Testis (tissue), 2 donors: ENCODE measurements at regions not wholly inside any gene's neighbourhood (a gene's known extent, or its start where the extent isn't known, plus 50 kb on each side); places are given as distances from the start of the nearest gene placed in this dataset.

ENCODE experiments used
- POLR2A ChIP-seq: fragments of 450-650 bp; IDR thresholded peaks from one replicate; pipeline ENCODE4 v1.6.1; 2017; ENCODE audit warnings: antibody characterized with exemption, mild to moderate bottlenecking, moderate library complexity
- TF ChIP-seq, protein P1 (sequence below), 3 experiments: fragments of 450-650 bp in 2 of 3; fragments of 200-600 bp in 1 of 3; sonication (generic) in 1 of 3; IDR thresholded peaks; one replicate each; pipeline ENCODE4 v1.5.1; 2016 to 2019; ENCODE audit warnings: antibody characterized with exemption in 3 of 3, mild to moderate bottlenecking in 2 of 3, moderate library complexity in 1 of 3

DNA sequence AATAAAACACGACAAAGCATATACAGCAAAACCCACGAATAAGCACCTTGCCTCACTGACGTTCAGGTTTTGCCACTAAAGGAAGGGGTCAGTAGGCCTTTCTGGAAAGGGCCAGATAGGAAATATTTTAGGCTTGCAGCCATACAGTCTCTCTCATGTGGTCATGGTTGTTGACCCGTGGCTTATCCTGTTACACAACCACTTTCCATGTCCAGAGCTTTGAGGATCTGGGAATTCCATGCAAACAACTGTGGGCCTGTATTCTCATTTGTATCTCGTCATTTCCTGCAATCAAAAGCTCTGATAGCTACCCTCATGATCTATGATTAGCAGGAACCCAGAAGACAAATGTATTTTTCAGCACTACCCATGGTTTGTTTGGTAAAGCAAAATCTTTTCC lies 108.3 kb downstream of the DRD1 start:
- TF ChIP-seq, protein P1, sequence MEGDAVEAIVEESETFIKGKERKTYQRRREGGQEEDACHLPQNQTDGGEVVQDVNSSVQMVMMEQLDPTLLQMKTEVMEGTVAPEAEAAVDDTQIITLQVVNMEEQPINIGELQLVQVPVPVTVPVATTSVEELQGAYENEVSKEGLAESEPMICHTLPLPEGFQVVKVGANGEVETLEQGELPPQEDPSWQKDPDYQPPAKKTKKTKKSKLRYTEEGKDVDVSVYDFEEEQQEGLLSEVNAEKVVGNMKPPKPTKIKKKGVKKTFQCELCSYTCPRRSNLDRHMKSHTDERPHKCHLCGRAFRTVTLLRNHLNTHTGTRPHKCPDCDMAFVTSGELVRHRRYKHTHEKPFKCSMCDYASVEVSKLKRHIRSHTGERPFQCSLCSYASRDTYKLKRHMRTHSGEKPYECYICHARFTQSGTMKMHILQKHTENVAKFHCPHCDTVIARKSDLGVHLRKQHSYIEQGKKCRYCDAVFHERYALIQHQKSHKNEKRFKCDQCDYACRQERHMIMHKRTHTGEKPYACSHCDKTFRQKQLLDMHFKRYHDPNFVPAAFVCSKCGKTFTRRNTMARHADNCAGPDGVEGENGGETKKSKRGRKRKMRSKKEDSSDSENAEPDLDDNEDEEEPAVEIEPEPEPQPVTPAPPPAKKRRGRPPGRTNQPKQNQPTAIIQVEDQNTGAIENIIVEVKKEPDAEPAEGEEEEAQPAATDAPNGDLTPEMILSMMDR (IDR thresholded peaks at IDR 0.05) = no peak
- TF ChIP-seq POLR2A = no peak
